Left ventricle myocardium inferior (tissue), 1 donor: ENCODE measurements at regions not wholly inside any gene's neighbourhood (a gene's known extent, or its start where the extent isn't known, plus 50 kb on each side); places are given as distances from the start of the nearest gene placed in this dataset.

Experiments
- DNase-seq: peaks from one replicate; pipeline ENCODE4 v3.0.0-alpha.2; 2020
- H3K27ac ChIP-seq: fragments of 200-600 bp; replicated peaks from 2 replicates; pipeline ENCODE4 v1.8.0; 2021
- H3K27me3 ChIP-seq: fragments of 200-600 bp; 2 replicates; pipeline ENCODE4 v1.8.0; 2021; ENCODE audit warnings: low read depth
- H3K36me3 ChIP-seq: fragments of 200-600 bp; 2 replicates; pipeline ENCODE4 v1.8.0; 2021
- H3K4me1 ChIP-seq: fragments of 200-600 bp; 2 replicates; pipeline ENCODE4 v1.8.0; 2021
- H3K4me3 ChIP-seq: fragments of 200-600 bp; 2 replicates; pipeline ENCODE4 v1.8.0; 2021; ENCODE audit warnings: mild to moderate bottlenecking, moderate library complexity
- H3K9me3 ChIP-seq: fragments of 200-600 bp; replicated peaks from 2 replicates; pipeline ENCODE4 v1.8.0; 2021
- intact Hi-C: fragments of 100-400 bp; cut with micrococcal nuclease; formaldehyde crosslinking; loops from one replicate; pipeline ENCODE4 v1.11.0; 2022
- TF ChIP-seq, protein P1 (sequence below): fragments of 200-600 bp; IDR thresholded peaks from 2 replicates; pipeline ENCODE4 v1.8.0; 2021; ENCODE audit warnings: antibody characterized with exemption, mild to moderate bottlenecking, borderline replicate concordance
- donor health status: DM: no; HTN: yes; CAD: no; lungs with severe emphysema.

DNA sequence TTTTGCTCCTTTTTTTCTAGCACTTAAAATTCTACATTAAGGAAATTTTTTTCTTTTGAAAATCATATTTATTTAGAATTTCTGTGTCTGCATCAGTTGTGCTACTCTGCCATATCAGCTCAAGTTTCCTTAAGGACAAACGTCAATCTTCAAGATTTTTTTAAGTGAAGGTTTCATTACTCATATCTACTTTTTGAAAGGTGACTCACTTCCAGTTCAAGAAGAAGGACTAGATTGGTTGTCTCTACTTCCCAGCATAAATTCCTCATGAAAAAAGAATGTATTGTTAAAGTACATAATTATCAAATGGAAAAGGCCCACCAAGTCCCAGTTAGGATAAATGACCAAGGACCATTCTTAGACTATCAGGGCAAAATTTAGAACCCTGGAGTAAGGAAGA is 626.5 kb downstream of the DMRTA1 start:
- Histone ChIP-seq H3K27ac (no peak overlapping the region), H3K27me3 (no peaks in the 10 kb centered on the region), H3K9me3 (peaks cover 11% of the 10 kb centered on the region), H3K4me1 (no peaks in the 10 kb centered on the region), H3K4me3 (no peak overlapping the region), H3K36me3 (no peaks in the 10 kb centered on the region)
- TF ChIP-seq, protein P1, sequence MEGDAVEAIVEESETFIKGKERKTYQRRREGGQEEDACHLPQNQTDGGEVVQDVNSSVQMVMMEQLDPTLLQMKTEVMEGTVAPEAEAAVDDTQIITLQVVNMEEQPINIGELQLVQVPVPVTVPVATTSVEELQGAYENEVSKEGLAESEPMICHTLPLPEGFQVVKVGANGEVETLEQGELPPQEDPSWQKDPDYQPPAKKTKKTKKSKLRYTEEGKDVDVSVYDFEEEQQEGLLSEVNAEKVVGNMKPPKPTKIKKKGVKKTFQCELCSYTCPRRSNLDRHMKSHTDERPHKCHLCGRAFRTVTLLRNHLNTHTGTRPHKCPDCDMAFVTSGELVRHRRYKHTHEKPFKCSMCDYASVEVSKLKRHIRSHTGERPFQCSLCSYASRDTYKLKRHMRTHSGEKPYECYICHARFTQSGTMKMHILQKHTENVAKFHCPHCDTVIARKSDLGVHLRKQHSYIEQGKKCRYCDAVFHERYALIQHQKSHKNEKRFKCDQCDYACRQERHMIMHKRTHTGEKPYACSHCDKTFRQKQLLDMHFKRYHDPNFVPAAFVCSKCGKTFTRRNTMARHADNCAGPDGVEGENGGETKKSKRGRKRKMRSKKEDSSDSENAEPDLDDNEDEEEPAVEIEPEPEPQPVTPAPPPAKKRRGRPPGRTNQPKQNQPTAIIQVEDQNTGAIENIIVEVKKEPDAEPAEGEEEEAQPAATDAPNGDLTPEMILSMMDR: no peak
- intact Hi-C loops: no loop called here
- DNase-seq: no peak

DNA sequence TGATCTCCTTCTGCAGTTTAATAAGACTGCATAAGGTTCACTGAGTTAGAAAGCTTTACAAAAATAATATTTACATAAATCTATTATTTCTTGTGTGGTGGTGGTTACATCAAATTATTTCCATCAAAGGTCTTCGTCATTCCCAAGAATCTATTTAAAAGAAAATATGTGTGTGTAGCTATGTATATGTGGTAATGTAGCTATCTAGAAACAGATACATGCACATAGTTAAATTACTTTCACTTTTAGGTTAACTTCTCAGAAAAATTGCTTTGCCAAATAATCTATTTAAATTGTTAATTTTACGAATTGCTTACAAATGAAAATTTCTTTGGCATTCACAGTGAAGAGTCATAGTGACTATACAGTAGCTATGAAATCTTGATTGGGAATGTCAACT is 633.2 kb downstream of the DMRTA1 start:
- Histone ChIP-seq H3K27ac (no peak overlapping the region), H3K9me3 (no peaks in the 10 kb centered on the region), H3K4me1 (no peaks in the 10 kb centered on the region), H3K27me3 (no peaks in the 10 kb centered on the region), H3K4me3 (no peak overlapping the region), H3K36me3 (no peaks in the 10 kb centered on the region)
- intact Hi-C loops: no loop called here
- TF ChIP-seq, protein P1: no peak
- DNase-seq: no peak

DNA sequence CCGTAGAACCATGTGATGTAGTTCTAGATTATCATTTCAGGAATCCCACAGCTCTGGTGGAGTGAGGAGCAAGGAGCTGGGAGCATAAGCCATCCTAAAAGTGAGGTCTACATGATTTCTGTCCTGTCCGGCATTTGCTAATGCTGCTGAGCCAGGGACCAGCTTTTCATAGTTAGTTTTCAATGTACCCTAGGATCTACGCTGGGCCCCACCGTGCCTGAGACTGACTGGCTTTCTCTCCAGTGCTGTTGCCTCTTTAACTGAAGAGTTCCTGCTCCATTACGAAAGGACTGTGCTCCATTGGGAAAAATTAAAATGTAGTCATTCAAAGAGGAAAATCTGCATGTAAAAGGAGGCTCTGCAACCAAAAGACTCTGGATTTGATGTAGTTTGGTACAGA is 634.8 kb downstream of the DMRTA1 start:
- Histone ChIP-seq H3K27me3 (no peaks in the 10 kb centered on the region), H3K36me3 (no peaks in the 10 kb centered on the region), H3K4me1 (no peaks in the 10 kb centered on the region), H3K4me3 (no peak overlapping the region), H3K27ac (no peak overlapping the region), H3K9me3 (no peaks in the 10 kb centered on the region)
- no peak for DNase-seq
- TF ChIP-seq, protein P1: no peak
- intact Hi-C loops: no loop called here

DNA sequence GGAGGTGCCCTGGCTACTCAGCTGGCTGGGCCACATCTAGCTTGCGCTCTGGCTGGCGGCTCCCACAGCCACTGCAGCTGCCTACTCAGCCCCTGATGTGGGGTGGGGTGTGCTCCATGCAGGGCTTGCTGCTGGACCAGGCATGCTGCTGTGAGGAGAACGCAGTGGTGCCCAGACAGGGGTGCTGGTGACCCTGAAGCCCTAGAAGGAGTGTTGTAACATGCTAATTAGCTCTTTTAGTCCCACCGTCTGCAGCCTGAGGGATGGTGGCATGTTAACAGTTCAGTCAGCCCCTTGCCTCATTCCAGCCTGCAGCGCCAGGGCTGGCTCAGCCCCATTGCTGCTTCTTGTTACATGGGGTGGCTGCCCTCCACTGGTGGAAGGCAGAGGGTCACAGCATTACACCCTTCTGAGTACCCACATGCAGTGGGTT is 642.3 kb downstream of the DMRTA1 start:
- TF ChIP-seq, protein P1: no peak
- Histone ChIP-seq H3K36me3 (no peaks in the 10 kb centered on the region), H3K27me3 (no peaks in the 10 kb centered on the region), H3K4me3 (no peak overlapping the region), H3K9me3 (peaks cover 8% of the 10 kb centered on the region), H3K27ac (no peak overlapping the region), H3K4me1 (no peaks in the 10 kb centered on the region)
- DNase-seq: no peak
- intact Hi-C loops: no loop called here

DNA sequence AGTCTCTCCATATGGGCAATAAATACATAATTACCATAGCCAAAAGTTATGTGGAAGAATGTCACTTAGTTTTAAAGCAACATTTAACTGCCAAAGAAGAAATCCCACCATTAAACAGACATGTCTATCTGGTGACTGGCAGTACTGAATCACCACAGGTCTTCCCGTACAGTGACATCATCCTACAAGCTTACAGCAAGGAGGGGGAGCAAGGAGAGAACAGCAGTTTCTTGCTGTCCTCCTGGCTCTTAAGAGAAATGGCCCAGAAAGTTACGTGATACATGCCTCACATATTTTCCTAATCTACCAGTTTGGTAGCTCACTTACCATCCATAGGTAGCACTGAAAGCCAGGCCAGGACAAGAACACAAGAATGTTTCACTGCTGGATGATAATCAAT is 671.0 kb downstream of the DMRTA1 start:
- H3K4me3 ChIP-seq: no peak overlapping the region
- no peaks in the 10 kb centered on the region for H3K36me3 ChIP-seq
- intact Hi-C loops: no loop called here
- no peak for DNase-seq
- H3K4me1 ChIP-seq: no peaks in the 10 kb centered on the region
- no peak overlapping the region for H3K27ac ChIP-seq
- no peaks in the 10 kb centered on the region for H3K9me3 ChIP-seq
- H3K27me3 ChIP-seq: no peaks in the 10 kb centered on the region
- TF ChIP-seq, protein P1: no peak

DNA sequence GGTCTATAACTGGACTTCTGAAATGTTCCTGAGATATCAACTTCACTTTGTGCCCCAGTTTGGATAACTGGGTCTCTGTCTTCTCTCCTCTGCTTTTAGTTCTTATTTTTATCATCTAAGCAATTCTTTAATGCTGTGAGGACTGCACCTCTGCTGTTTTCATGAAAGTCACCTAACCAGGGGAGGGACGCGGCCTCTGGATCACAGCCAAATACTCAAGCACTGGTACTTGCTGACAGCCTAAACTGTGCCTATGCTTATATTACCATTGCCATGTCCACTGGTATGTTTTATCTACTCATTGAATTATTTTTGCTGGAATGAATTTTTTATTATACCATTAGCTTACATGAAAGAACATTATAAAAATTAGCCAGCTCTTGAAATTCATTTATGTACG is 674.0 kb downstream of the DMRTA1 start:
- Histone ChIP-seq H3K27me3 (no peaks in the 10 kb centered on the region), H3K9me3 (no peaks in the 10 kb centered on the region), H3K36me3 (no peaks in the 10 kb centered on the region), H3K4me1 (no peaks in the 10 kb centered on the region), H3K27ac (no peak overlapping the region), H3K4me3 (no peak overlapping the region)
- no peak for DNase-seq
- intact Hi-C loops: loop anchor here (10.0 kb wide), 1 partner anchor 374 kb away; no protein-coding TSS in a partner anchor
- TF ChIP-seq, protein P1: no peak
